ENCODE measurements at regions not wholly inside any gene's neighbourhood (a gene's known extent, or its start where the extent isn't known, plus 50 kb on each side); places are given as distances from the start of the nearest gene placed in this dataset.

DNA sequence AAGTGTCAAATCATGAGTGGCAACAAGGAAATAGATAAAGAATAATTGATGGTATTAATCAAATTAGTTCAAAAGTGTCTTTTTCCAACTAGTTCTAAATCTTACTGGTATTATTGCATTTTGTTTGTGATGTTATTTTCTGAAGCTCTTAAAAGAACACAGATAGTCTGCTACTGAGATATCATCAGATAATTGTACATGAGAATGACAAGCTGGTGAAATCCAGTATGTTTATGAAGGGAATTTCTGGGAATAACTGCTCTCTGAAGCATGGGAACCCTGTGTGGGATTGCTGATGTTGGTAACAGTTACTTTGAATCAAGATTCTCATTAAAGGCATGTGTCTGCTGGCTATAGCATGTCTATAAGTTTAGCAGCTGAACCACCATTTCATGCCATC is 190.3 kb upstream of the CDIN1 start:
- in situ Hi-C loops (cut with MboI; ENCODE audit: low sequenced_read_pairs): no loop called here
- DNase-seq (peak; percentile 22), ATAC-seq (ENCODE audit: low read depth) (no peak)
- H3K36me3 ChIP-seq (ENCODE audit: control insufficient read depth, insufficient read depth, low read length): no peaks in the 10 kb centered on the region
- dilution Hi-C loops (cut with HindIII; ENCODE audit: low sequenced_read_pairs, unreplicated experiment): no loop called here
- no peaks in the 10 kb centered on the region for H4K20me1 ChIP-seq (ENCODE audit: insufficient read depth, low read length)
- no peak overlapping the region for H2BK20ac ChIP-seq (ENCODE audit: low read depth, low read length)
- H2AK5ac ChIP-seq (ENCODE audit: low read depth, low read length): no peak overlapping the region
- no peaks in the 10 kb centered on the region for H3K79me1 ChIP-seq (ENCODE audit: low read depth in 1 of 2, low read length in 2 of 2)
- no peak overlapping the region for H3K4ac ChIP-seq (ENCODE audit: low read depth, low read length)
- no peak overlapping the region for H3K56ac ChIP-seq (ENCODE audit: extremely low read depth, insufficient read depth, low read length)
- H3K4me2 ChIP-seq (ENCODE audit: low read depth, low read length): no peak overlapping the region
- no peak overlapping the region for H4K91ac ChIP-seq (ENCODE audit: insufficient read depth, low read depth, low read length)
- BruUV-seq (replicated peaks): no TSS peak
- TF ChIP-seq RAD21 (IDR thresholded peaks at IDR 0.05; ENCODE audit: low read length) (no peak), NFE2L2 (IDR thresholded peaks at IDR 0.05; ENCODE audit: low read depth, low read length) (no peak), RCOR1 (IDR thresholded peaks at IDR 0.05; ENCODE audit: insufficient replicate concordance, low read length) (no peak), POLR2A (IDR thresholded peaks at IDR 0.05; ENCODE audit: low read depth, low read length) (no peak), CEBPB (IDR thresholded peaks at IDR 0.05; ENCODE audit: low read depth, low read length) (no peak), SMC3 (IDR thresholded peaks at IDR 0.05; ENCODE audit: low read depth, low read length) (no peak), MAZ (IDR thresholded peaks at IDR 0.05; ENCODE audit: borderline replicate concordance, low read depth, low read length) (no peak), FOS (IDR thresholded peaks at IDR 0.05; ENCODE audit: low read depth, low read length) (no peak), MXI1 (IDR thresholded peaks at IDR 0.05; ENCODE audit: borderline replicate concordance, low read depth, low read length) (no peak), RFX5 (IDR thresholded peaks at IDR 0.05; ENCODE audit: low read depth, low read length) (no peak), MAFK (IDR thresholded peaks at IDR 0.05; ENCODE audit: low read depth, low read length) (no peak)
- TF ChIP-seq, protein P1, sequence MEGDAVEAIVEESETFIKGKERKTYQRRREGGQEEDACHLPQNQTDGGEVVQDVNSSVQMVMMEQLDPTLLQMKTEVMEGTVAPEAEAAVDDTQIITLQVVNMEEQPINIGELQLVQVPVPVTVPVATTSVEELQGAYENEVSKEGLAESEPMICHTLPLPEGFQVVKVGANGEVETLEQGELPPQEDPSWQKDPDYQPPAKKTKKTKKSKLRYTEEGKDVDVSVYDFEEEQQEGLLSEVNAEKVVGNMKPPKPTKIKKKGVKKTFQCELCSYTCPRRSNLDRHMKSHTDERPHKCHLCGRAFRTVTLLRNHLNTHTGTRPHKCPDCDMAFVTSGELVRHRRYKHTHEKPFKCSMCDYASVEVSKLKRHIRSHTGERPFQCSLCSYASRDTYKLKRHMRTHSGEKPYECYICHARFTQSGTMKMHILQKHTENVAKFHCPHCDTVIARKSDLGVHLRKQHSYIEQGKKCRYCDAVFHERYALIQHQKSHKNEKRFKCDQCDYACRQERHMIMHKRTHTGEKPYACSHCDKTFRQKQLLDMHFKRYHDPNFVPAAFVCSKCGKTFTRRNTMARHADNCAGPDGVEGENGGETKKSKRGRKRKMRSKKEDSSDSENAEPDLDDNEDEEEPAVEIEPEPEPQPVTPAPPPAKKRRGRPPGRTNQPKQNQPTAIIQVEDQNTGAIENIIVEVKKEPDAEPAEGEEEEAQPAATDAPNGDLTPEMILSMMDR (conservative IDR thresholded peaks at IDR 0.05; ENCODE audit: low read depth, low read length): no peak
- TF ChIP-seq, protein P2, sequence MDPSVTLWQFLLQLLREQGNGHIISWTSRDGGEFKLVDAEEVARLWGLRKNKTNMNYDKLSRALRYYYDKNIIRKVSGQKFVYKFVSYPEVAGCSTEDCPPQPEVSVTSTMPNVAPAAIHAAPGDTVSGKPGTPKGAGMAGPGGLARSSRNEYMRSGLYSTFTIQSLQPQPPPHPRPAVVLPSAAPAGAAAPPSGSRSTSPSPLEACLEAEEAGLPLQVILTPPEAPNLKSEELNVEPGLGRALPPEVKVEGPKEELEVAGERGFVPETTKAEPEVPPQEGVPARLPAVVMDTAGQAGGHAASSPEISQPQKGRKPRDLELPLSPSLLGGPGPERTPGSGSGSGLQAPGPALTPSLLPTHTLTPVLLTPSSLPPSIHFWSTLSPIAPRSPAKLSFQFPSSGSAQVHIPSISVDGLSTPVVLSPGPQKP (IDR thresholded peaks at IDR 0.05; ENCODE audit: borderline replicate concordance, low read depth, low read length): no peak
- H3K4me1 ChIP-seq (ENCODE audit: control insufficient read depth, insufficient read depth, low read length): no peaks in the 10 kb centered on the region
- no peak overlapping the region for H4K5ac ChIP-seq (ENCODE audit: low read depth, low read length)
- H3K27ac ChIP-seq (ENCODE audit: insufficient read depth, low read length): no peak overlapping the region
- H4K8ac ChIP-seq (ENCODE audit: low read depth in 2 of 2, low read length in 2 of 2): no peak overlapping the region
- H2BK5ac ChIP-seq (ENCODE audit: low read depth, low read length, poor library complexity, severe bottlenecking): no peak overlapping the region
- H2BK120ac ChIP-seq (ENCODE audit: low read depth, low read length): no peak overlapping the region
- no peak overlapping the region for H2AK9ac ChIP-seq (replicated peaks; ENCODE audit: low read depth, low read length, poor library complexity)
- intact Hi-C loops (cut with micrococcal nuclease): no loop called here
- H2AFZ ChIP-seq (replicated peaks; ENCODE audit: low read length, poor library complexity): no peak overlapping the region
- H3K4me3 ChIP-seq (ENCODE audit: insufficient read depth, low read depth, low read length): no peak overlapping the region
- no peak overlapping the region for H3K9ac ChIP-seq (ENCODE audit: low read depth, low read length)
- no peak overlapping the region for H3K14ac ChIP-seq (replicated peaks; ENCODE audit: low read depth, low read length)
- no peaks in the 10 kb centered on the region for H3K27me3 ChIP-seq (ENCODE audit: control insufficient read depth, insufficient read depth, low read length)
- H3K9me1 ChIP-seq (ENCODE audit: insufficient read depth, low read length): no peaks in the 10 kb centered on the region
- no peaks in the 10 kb centered on the region for H3K9me3 ChIP-seq (ENCODE audit: control insufficient read depth, insufficient read depth, low read length)
- ChIA-PET CTCF (interaction anchor here (0.7 to 1.2 kb wide), 2 partner anchors 17 to 28 kb away, joined by 3 read pairs; no protein-coding TSS in a partner anchor), POLR2A (ENCODE audit: unreplicated experiment) (no interaction called here)
- H3K23ac ChIP-seq (ENCODE audit: low read depth, low read length): no peak overlapping the region
- H2BK15ac ChIP-seq (ENCODE audit: low read depth, low read length): no peak overlapping the region
- no peak overlapping the region for H3K18ac ChIP-seq (ENCODE audit: low read depth, low read length)

Data from IMR-90 (cell line).